ENCODE measurements at regions not wholly inside any gene's neighbourhood (a gene's known extent, or its start where the extent isn't known, plus 50 kb on each side); places are given as distances from the start of the nearest gene placed in this dataset.

DNA sequence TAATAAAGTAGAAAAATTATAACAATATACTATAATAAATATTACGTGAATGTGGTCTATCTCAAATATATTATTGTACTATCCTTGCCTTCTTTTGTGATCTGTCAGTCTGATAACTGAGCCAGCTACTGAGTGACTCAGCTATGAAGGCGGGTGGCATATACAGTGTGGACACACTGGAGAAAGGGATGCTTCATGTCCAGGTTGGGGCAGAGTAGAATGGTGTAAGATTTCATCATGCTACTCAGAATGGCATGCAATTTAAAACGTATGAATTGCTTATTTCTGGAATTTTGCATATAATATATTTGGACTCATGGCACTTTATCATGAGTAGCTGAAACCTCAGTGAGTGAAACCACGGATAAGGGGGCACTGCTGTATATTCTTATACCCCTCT lies 172.9 kb upstream of the TBC1D5 start:
- no peak overlapping the region for H3K4me3 ChIP-seq (ENCODE audit: low read length)
- TF ChIP-seq EZH2phosphoT487 (IDR thresholded peaks at IDR 0.05; ENCODE audit: borderline replicate concordance, low read length), result no peak
- TF ChIP-seq, protein P1, sequence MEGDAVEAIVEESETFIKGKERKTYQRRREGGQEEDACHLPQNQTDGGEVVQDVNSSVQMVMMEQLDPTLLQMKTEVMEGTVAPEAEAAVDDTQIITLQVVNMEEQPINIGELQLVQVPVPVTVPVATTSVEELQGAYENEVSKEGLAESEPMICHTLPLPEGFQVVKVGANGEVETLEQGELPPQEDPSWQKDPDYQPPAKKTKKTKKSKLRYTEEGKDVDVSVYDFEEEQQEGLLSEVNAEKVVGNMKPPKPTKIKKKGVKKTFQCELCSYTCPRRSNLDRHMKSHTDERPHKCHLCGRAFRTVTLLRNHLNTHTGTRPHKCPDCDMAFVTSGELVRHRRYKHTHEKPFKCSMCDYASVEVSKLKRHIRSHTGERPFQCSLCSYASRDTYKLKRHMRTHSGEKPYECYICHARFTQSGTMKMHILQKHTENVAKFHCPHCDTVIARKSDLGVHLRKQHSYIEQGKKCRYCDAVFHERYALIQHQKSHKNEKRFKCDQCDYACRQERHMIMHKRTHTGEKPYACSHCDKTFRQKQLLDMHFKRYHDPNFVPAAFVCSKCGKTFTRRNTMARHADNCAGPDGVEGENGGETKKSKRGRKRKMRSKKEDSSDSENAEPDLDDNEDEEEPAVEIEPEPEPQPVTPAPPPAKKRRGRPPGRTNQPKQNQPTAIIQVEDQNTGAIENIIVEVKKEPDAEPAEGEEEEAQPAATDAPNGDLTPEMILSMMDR (IDR thresholded peaks at IDR 0.05; ENCODE audit: low read depth, low read length, poor library complexity, severe bottlenecking), result no peak
- H3K36me3 ChIP-seq (ENCODE audit: control insufficient read depth, low read length), result no peaks in the 10 kb centered on the region
- H3K9me2 ChIP-seq (replicated peaks; ENCODE audit: control insufficient read depth, low read length), result no peaks in the 10 kb centered on the region
- H3F3A ChIP-seq (ENCODE audit: control insufficient read depth, insufficient read depth), result no peaks in the 10 kb centered on the region
- H3K27me3 ChIP-seq (ENCODE audit: control insufficient read depth, low read length), result no peaks in the 10 kb centered on the region
- no peaks in the 10 kb centered on the region for H3K9me3 ChIP-seq (ENCODE audit: control insufficient read depth, insufficient read depth, low read length)
- H3K4me2 ChIP-seq (ENCODE audit: low read length), result no peak overlapping the region
- no peak overlapping the region for H3K27ac ChIP-seq (ENCODE audit: low read depth, low read length)
- peaks cover 30% of the 10 kb centered on the region for H3K4me1 ChIP-seq (ENCODE audit: control insufficient read depth, low read length)
- no peaks in the 10 kb centered on the region for H4K20me1 ChIP-seq (ENCODE audit: control insufficient read depth, insufficient read depth, low read depth, low read length)
- no peaks in the 10 kb centered on the region for H3K79me2 ChIP-seq (ENCODE audit: control insufficient read depth, low read length)

DNA sequence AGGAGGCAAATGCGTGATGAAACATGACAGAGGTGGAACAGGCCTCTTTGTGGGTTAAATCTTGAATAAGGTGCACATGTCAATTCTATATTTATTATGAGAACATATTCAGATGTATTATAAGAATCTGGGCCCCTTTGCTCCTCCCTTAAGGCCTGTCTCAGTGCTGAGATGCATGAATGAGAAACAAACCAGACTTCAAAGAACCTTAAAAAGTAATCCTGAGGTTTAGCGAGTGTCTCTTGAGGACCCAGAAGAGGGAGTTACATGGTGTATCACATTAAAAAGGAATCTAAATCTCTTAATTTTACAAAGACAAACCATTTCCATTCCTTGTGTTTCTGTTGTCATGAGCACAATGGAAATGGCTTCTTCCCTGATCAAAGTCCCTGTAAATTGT lies 170.9 kb upstream of the TBC1D5 start:
- Histone ChIP-seq H3K36me3 (ENCODE audit: control insufficient read depth, low read length) (no peaks in the 10 kb centered on the region), H3K9me2 (replicated peaks; ENCODE audit: control insufficient read depth, low read length) (no peaks in the 10 kb centered on the region), H3K4me3 (ENCODE audit: low read length) (no peak overlapping the region), H3K9me3 (ENCODE audit: control insufficient read depth, insufficient read depth, low read length) (no peaks in the 10 kb centered on the region), H3K4me2 (ENCODE audit: low read length) (peak overlapping the region; percentile 60; the same call in 1 of the 2 replicates), H3K27me3 (ENCODE audit: control insufficient read depth, low read length) (no peaks in the 10 kb centered on the region), H3K27ac (ENCODE audit: low read depth, low read length) (no peak overlapping the region), H3K79me2 (ENCODE audit: control insufficient read depth, low read length) (no peaks in the 10 kb centered on the region), H3F3A (ENCODE audit: control insufficient read depth, insufficient read depth) (no peaks in the 10 kb centered on the region), H4K20me1 (ENCODE audit: control insufficient read depth, insufficient read depth, low read depth, low read length) (no peaks in the 10 kb centered on the region), H3K4me1 (ENCODE audit: control insufficient read depth, low read length) (peaks cover 30% of the 10 kb centered on the region)
- TF ChIP-seq EZH2phosphoT487 (IDR thresholded peaks at IDR 0.05; ENCODE audit: borderline replicate concordance, low read length), result no peak
- TF ChIP-seq, protein P1 (IDR thresholded peaks at IDR 0.05; ENCODE audit: low read depth, low read length, poor library complexity, severe bottlenecking), result no peak

DNA sequence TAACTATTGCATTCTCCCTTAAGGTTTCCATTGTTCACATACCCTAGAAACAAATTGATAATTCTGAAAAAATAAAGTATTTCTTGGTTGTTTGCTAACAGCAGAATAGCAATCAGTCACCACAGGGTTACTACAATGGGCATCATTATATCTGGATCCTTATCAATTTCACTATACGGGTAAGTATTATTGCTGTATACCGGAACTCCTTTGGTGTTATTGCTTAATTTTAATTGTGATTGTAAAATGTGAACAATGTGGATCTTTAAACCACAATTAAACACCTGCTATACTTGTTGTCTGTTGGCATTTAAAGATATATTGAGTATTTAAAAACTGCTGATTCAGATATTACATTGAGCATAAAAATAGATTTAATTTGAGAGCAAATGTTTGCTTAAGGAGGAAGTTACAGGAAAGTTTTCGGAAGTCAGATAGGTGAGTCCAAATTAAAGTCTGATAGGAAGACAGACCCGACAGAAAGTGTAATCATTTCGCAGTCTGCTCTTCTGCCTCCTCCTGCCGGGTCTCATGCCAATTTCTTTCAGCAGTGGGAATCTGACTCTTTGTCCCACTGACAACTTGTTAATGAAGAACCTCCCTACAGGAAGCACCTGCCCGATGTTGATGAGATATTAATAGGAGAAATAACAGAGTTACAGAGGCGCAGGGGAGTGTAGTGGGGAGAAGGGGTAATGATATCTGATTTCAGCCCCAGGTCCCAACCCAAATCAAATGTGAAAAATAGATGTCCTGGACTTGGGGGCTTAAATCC lies 169.7 kb upstream of the TBC1D5 start:
- Histone ChIP-seq H3K27ac (ENCODE audit: low read depth, low read length) (no peak overlapping the region), H3K79me2 (ENCODE audit: control insufficient read depth, low read length) (no peaks in the 10 kb centered on the region), H3K4me3 (ENCODE audit: low read length) (peak overlapping the region; percentile 43), H3K36me3 (ENCODE audit: control insufficient read depth, low read length) (no peaks in the 10 kb centered on the region), H3K4me1 (ENCODE audit: control insufficient read depth, low read length) (peaks cover 30% of the 10 kb centered on the region), H4K20me1 (ENCODE audit: control insufficient read depth, insufficient read depth, low read depth, low read length) (no peaks in the 10 kb centered on the region), H3K9me3 (ENCODE audit: control insufficient read depth, insufficient read depth, low read length) (no peaks in the 10 kb centered on the region), H3K27me3 (ENCODE audit: control insufficient read depth, low read length) (no peaks in the 10 kb centered on the region), H3K9me2 (replicated peaks; ENCODE audit: control insufficient read depth, low read length) (no peaks in the 10 kb centered on the region), H3K4me2 (ENCODE audit: low read length) (peak overlapping the region; percentile 60), H3F3A (ENCODE audit: control insufficient read depth, insufficient read depth) (no peaks in the 10 kb centered on the region)
- TF ChIP-seq EZH2phosphoT487 (IDR thresholded peaks at IDR 0.05; ENCODE audit: borderline replicate concordance, low read length), result no peak
- TF ChIP-seq, protein P1 (IDR thresholded peaks at IDR 0.05; ENCODE audit: low read depth, low read length, poor library complexity, severe bottlenecking), result no peak
